Glutamatergic neuron (in vitro differentiated cells): ENCODE measurements at regions not wholly inside any gene's neighbourhood (a gene's known extent, or its start where the extent isn't known, plus 50 kb on each side); places are given as distances from the start of the nearest gene placed in this dataset.

Source experiments
- DNase-seq: peaks from one replicate; pipeline ENCODE4 v3.0.0; 2022
- H3K27ac Mint-ChIP-seq: one replicate; pipeline ENCODE4 v1.8.0; 2020; ENCODE audit warnings: mild to moderate bottlenecking, mixed read lengths, inconsistent platforms; ENCODE audit not compliant: unreplicated experiment
- H3K27me3 Mint-ChIP-seq: one replicate; pipeline ENCODE4 v1.8.0; 2020; ENCODE audit warnings: mild to moderate bottlenecking, moderate library complexity, mixed read lengths, inconsistent platforms; ENCODE audit not compliant: unreplicated experiment
- H3K36me3 Mint-ChIP-seq: one replicate; pipeline ENCODE4 v1.8.0; 2020; ENCODE audit warnings: mild to moderate bottlenecking, mixed read lengths, inconsistent platforms; ENCODE audit not compliant: unreplicated experiment
- H3K4me1 Mint-ChIP-seq: one replicate; pipeline ENCODE4 v1.8.0; 2020; ENCODE audit warnings: mild to moderate bottlenecking, low read depth, mixed read lengths, inconsistent platforms; ENCODE audit not compliant: unreplicated experiment
- H3K4me3 Mint-ChIP-seq: one replicate; pipeline ENCODE4 v1.8.0; 2020; ENCODE audit warnings: mild to moderate bottlenecking, mixed read lengths, inconsistent platforms; ENCODE audit not compliant: unreplicated experiment
- H3K9me3 Mint-ChIP-seq: one replicate; pipeline ENCODE4 v1.8.0; 2020; ENCODE audit warnings: mild to moderate bottlenecking, moderate library complexity, mixed read lengths, inconsistent platforms; ENCODE audit not compliant: unreplicated experiment
- TF ChIP-seq, protein P1 (sequence below): fragments of 200-600 bp; sonication (generic); IDR thresholded peaks from one replicate; pipeline ENCODE4 v1.5.0; 2021; ENCODE audit not compliant: partially characterized antibody, unreplicated experiment

DNA sequence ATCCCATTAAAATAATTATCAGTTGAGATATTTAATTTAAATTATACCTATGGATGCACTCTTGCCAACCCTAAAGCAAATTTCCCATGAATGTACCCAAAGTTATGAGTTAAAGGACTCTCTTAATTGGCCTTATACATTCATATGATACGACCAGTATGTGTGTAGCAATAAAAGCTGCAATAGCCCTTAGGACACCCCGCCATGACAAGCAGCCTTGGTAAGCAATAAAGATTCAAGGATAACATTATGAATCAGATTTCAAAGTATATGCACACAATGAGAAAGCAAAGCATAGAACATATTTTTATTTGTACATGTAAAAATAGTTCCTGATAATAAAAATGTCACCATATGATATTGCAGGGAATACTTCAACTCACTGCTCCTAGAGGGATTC lies 1699.3 kb upstream of the CDH9 start:
- Mint-ChIP-seq H3K4me3 (no peak overlapping the region), H3K27me3 (peaks cover 3% of the 10 kb centered on the region), H3K27ac (no peak overlapping the region), H3K4me1 (peaks cover 16% of the 10 kb centered on the region), H3K9me3 (no peaks in the 10 kb centered on the region), H3K36me3 (no peaks in the 10 kb centered on the region)
- no peak for DNase-seq
- TF ChIP-seq, protein P1, sequence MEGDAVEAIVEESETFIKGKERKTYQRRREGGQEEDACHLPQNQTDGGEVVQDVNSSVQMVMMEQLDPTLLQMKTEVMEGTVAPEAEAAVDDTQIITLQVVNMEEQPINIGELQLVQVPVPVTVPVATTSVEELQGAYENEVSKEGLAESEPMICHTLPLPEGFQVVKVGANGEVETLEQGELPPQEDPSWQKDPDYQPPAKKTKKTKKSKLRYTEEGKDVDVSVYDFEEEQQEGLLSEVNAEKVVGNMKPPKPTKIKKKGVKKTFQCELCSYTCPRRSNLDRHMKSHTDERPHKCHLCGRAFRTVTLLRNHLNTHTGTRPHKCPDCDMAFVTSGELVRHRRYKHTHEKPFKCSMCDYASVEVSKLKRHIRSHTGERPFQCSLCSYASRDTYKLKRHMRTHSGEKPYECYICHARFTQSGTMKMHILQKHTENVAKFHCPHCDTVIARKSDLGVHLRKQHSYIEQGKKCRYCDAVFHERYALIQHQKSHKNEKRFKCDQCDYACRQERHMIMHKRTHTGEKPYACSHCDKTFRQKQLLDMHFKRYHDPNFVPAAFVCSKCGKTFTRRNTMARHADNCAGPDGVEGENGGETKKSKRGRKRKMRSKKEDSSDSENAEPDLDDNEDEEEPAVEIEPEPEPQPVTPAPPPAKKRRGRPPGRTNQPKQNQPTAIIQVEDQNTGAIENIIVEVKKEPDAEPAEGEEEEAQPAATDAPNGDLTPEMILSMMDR = no peak

DNA sequence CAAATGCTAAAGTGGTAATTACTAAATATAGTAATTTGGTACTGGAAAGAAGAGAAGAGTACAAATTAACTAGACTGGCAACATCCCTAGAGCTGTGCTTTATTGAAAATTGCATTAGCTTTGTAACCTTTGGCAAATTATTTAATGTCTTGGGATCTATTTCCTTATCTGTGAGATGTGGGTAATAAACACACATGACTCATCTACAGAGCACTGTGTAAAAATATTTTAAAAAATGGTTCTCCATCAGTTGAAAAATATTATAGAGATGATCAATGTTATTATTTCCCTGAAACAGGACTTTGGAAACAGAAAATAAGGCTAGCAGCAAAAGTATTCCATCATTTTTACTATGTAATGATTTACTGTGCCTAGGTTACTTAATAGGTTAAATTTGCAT lies 1698.8 kb upstream of the CDH9 start:
- H3K27ac Mint-ChIP-seq = no peak overlapping the region
- peaks cover 16% of the 10 kb centered on the region for H3K4me1 Mint-ChIP-seq
- no peak for DNase-seq
- TF ChIP-seq, protein P1 = no peak
- H3K4me3 Mint-ChIP-seq = peak overlapping the region; percentile 10
- no peaks in the 10 kb centered on the region for H3K36me3 Mint-ChIP-seq
- peaks cover 3% of the 10 kb centered on the region for H3K27me3 Mint-ChIP-seq
- no peaks in the 10 kb centered on the region for H3K9me3 Mint-ChIP-seq

DNA sequence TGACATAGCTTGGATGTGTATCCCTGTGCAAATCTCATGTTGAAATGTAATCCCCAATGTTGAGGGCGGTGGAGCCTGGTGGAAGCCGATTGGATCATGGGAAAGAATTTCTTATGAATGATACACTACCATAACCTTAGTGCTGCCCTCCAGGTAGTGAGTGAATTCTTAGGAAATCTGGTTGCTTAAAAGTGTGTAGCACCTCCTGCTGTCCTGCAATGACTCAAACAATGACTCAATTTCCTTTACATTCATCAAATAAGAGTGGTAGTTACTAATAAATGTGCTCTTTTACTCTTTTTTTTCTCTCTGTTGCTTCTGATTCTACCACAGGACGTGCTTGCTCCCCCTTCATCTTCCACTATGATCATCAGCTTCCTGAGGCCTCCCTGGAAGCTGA lies 1696.0 kb upstream of the CDH9 start:
- peaks cover 3% of the 10 kb centered on the region for H3K27me3 Mint-ChIP-seq
- H3K4me1 Mint-ChIP-seq = peaks cover 16% of the 10 kb centered on the region
- no peak overlapping the region for H3K27ac Mint-ChIP-seq
- TF ChIP-seq, protein P1 = no peak
- no peaks in the 10 kb centered on the region for H3K36me3 Mint-ChIP-seq
- DNase-seq = no peak
- no peak overlapping the region for H3K4me3 Mint-ChIP-seq
- H3K9me3 Mint-ChIP-seq = no peaks in the 10 kb centered on the region

DNA sequence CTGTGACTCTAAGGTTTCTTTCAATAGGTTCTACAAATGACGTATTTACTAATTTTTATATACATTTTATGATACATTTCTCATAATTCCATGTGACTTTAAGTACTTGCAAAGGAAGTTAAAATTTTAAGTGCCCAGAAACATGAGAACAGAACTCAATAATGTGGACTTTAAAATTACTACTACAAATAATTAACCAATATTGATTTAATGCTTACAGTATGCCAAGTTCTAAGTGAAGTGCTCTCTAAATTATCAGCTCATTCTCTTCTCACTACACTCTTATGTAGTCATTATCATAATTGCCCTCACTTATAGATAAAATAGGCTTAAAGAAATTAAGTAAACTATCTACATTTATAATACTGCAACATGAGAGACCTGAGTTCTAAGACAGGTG lies 1690.7 kb upstream of the CDH9 start:
- Mint-ChIP-seq H3K36me3 (no peaks in the 10 kb centered on the region), H3K4me3 (no peak overlapping the region), H3K27ac (no peak overlapping the region), H3K27me3 (peaks cover 2% of the 10 kb centered on the region), H3K4me1 (peaks cover 1% of the 10 kb centered on the region), H3K9me3 (no peaks in the 10 kb centered on the region)
- TF ChIP-seq, protein P1 = no peak
- DNase-seq = no peak

DNA sequence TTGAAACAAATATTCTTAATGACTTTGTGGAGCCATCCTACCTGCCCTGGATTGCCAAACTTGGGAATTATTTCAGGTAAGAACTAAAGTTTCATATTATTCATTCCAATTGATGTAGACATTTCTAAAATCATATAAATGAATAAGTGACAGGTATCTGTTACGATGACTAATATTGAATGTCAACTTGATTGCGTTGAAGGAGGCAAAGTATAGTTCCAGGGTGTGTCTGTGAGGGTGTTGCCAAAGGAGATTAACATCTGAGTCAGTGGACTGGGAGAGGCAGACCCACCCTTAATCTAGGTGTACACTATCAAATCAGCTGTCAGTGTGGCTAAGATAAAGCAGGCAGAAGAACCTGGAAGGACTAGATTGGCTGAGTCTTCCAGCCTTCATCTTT lies 1688.4 kb upstream of the CDH9 start:
- peaks cover 2% of the 10 kb centered on the region for H3K27me3 Mint-ChIP-seq
- H3K9me3 Mint-ChIP-seq = no peaks in the 10 kb centered on the region
- H3K4me1 Mint-ChIP-seq = peaks cover 1% of the 10 kb centered on the region
- TF ChIP-seq, protein P1 = no peak
- no peak for DNase-seq
- no peak overlapping the region for H3K27ac Mint-ChIP-seq
- no peak overlapping the region for H3K4me3 Mint-ChIP-seq
- no peaks in the 10 kb centered on the region for H3K36me3 Mint-ChIP-seq
